ENCODE measurements at regions not wholly inside any gene's neighbourhood (a gene's known extent, or its start where the extent isn't known, plus 50 kb on each side); places are given as distances from the start of the nearest gene placed in this dataset.

GRCh38 chr1:195428927-195429326 is 1179.3 kb downstream of the KCNT2 start:
- no peaks in the 10 kb centered on the region for H3K4me1 ChIP-seq (ENCODE audit: control insufficient read depth, insufficient read depth, low read length)
- no peaks in the 10 kb centered on the region for H3K9me3 ChIP-seq (ENCODE audit: control insufficient read depth, low read length)
- TF ChIP-seq CTCF (conservative IDR thresholded peaks at IDR 0.05): no peak
- no peak overlapping the region for H3K27ac Mint-ChIP-seq
- no peak overlapping the region for H3K27ac ChIP-seq (ENCODE audit: low read depth, low read length)
- H3K9ac ChIP-seq (ENCODE audit: extremely low read depth, low read length, poor library complexity, severe bottlenecking): no peak overlapping the region
- H3K4me1 Mint-ChIP-seq: no peaks in the 10 kb centered on the region
- no peak overlapping the region for H3K4me3 Mint-ChIP-seq
- H3K4me3 ChIP-seq (ENCODE audit: low read length): no peak overlapping the region
- DNase-seq: no peak
- 100% methylated on average over 1 of the region's 4 CpGs; no CpG with 5 or more reads in 1 of the 2 experiments for WGBS, 2 experiments (ENCODE audit: insufficient coverage in 1 of 2, insufficient read length in 1 of 2)
- no peaks in the 10 kb centered on the region for H3K36me3 Mint-ChIP-seq (ENCODE audit: low read depth)
- H3K9me3 Mint-ChIP-seq: no peaks in the 10 kb centered on the region
- H3K27me3 ChIP-seq (ENCODE audit: control insufficient read depth, insufficient read depth, low read length, poor library complexity, severe bottlenecking): no peaks in the 10 kb centered on the region
- H3K27me3 Mint-ChIP-seq (ENCODE audit: insufficient read depth): no peaks in the 10 kb centered on the region
- no peaks in the 10 kb centered on the region for H3K36me3 ChIP-seq (ENCODE audit: control insufficient read depth, insufficient read depth, low read length)

GRCh38 chr1:195415584-195415983 is 1192.7 kb downstream of the KCNT2 start:
- Histone ChIP-seq H3K27ac (ENCODE audit: low read depth, low read length) (no peak overlapping the region), H3K9ac (ENCODE audit: extremely low read depth, low read length, poor library complexity, severe bottlenecking) (no peak overlapping the region), H3K9me3 (ENCODE audit: control insufficient read depth, low read length) (no peaks in the 10 kb centered on the region), H3K4me3 (ENCODE audit: low read length) (no peak overlapping the region), H3K27me3 (ENCODE audit: control insufficient read depth, insufficient read depth, low read length, poor library complexity, severe bottlenecking) (no peaks in the 10 kb centered on the region), H3K36me3 (ENCODE audit: control insufficient read depth, insufficient read depth, low read length) (no peaks in the 10 kb centered on the region), H3K4me1 (ENCODE audit: control insufficient read depth, insufficient read depth, low read length) (no peaks in the 10 kb centered on the region)
- no peaks in the 10 kb centered on the region for H3K36me3 Mint-ChIP-seq (ENCODE audit: low read depth)
- no peaks in the 10 kb centered on the region for H3K9me3 Mint-ChIP-seq
- no peak for TF ChIP-seq CTCF (conservative IDR thresholded peaks at IDR 0.05)
- 82 to 100% methylated on average over 1 of the region's 1 CpG for WGBS, 2 experiments (ENCODE audit: insufficient coverage in 1 of 2, insufficient read length in 1 of 2)
- H3K27ac Mint-ChIP-seq: no peak overlapping the region
- no peak for DNase-seq
- no peaks in the 10 kb centered on the region for H3K27me3 Mint-ChIP-seq (ENCODE audit: insufficient read depth)
- H3K4me3 Mint-ChIP-seq: no peak overlapping the region
- H3K4me1 Mint-ChIP-seq: no peaks in the 10 kb centered on the region

GRCh38 chr1:195394567-195394966 is 1213.7 kb downstream of the KCNT2 start:
- Mint-ChIP-seq H3K4me3 (no peak overlapping the region), H3K9me3 (no peaks in the 10 kb centered on the region), H3K4me1 (no peaks in the 10 kb centered on the region), H3K36me3 (ENCODE audit: low read depth) (no peaks in the 10 kb centered on the region), H3K27me3 (ENCODE audit: insufficient read depth) (no peaks in the 10 kb centered on the region), H3K27ac (no peak overlapping the region)
- Histone ChIP-seq H3K36me3 (ENCODE audit: control insufficient read depth, insufficient read depth, low read length) (no peaks in the 10 kb centered on the region), H3K9ac (ENCODE audit: extremely low read depth, low read length, poor library complexity, severe bottlenecking) (no peak overlapping the region), H3K27me3 (ENCODE audit: control insufficient read depth, insufficient read depth, low read length, poor library complexity, severe bottlenecking) (no peaks in the 10 kb centered on the region), H3K4me1 (ENCODE audit: control insufficient read depth, insufficient read depth, low read length) (no peaks in the 10 kb centered on the region), H3K4me3 (ENCODE audit: low read length) (no peak overlapping the region), H3K9me3 (ENCODE audit: control insufficient read depth, low read length) (no peaks in the 10 kb centered on the region), H3K27ac (ENCODE audit: low read depth, low read length) (no peak overlapping the region)
- WGBS, 2 experiments (ENCODE audit: insufficient coverage in 1 of 2, insufficient read length in 1 of 2): 86 to 88% methylated on average over 1 of the region's 1 CpG
- no peak for DNase-seq
- TF ChIP-seq CTCF (conservative IDR thresholded peaks at IDR 0.05): no peak
